Neuronal stem cell (in vitro differentiated cells): ENCODE measurements at regions not wholly inside any gene's neighbourhood (a gene's known extent, or its start where the extent isn't known, plus 50 kb on each side); places are given as distances from the start of the nearest gene placed in this dataset.

ENCODE experiments used
- DNase-seq: peaks from one replicate; pipeline ENCODE4 v3.0.0-alpha.2; 2013; ENCODE audit warnings: low spot score
- H2AFZ ChIP-seq: one replicate; pipeline ENCODE4 v1.6.1; 2013; ENCODE audit warnings: mild to moderate bottlenecking, low read length, inconsistent platforms
- H2AK5ac ChIP-seq: 2 replicates; pipeline ENCODE4 v1.6.1; 2013; ENCODE audit warnings: low read depth, mild to moderate bottlenecking, inconsistent platforms, low read length, moderate library complexity, mixed read lengths
- H2BK120ac ChIP-seq: 2 replicates; pipeline ENCODE4 v1.6.1; 2013; ENCODE audit warnings: low read depth, mild to moderate bottlenecking, inconsistent platforms, low read length, moderate library complexity, mixed read lengths
- H2BK12ac ChIP-seq: one replicate; pipeline ENCODE4 v1.6.1; 2013; ENCODE audit warnings: low read length, inconsistent platforms
- H2BK15ac ChIP-seq: 2 replicates; pipeline ENCODE4 v1.6.1; 2013; ENCODE audit warnings: mild to moderate bottlenecking, low read length, inconsistent platforms, mixed read lengths
- H2BK5ac ChIP-seq: one replicate; pipeline ENCODE4 v1.6.1; 2013; ENCODE audit warnings: inconsistent platforms, mild to moderate bottlenecking, low read length, moderate library complexity
- H3K14ac ChIP-seq: one replicate; pipeline ENCODE4 v1.6.1; 2013; ENCODE audit warnings: low read length, inconsistent platforms
- H3K18ac ChIP-seq: 2 replicates; pipeline ENCODE4 v1.6.1; 2013; ENCODE audit warnings: low read length, inconsistent platforms
- H3K23ac ChIP-seq: 2 replicates; pipeline ENCODE4 v1.6.1; 2013; ENCODE audit warnings: low read depth, mild to moderate bottlenecking, mixed read lengths, low read length, inconsistent platforms; ENCODE audit not compliant: poor library complexity
- H3K27ac ChIP-seq: replicated peaks from 3 replicates; pipeline ENCODE4 v1.5.1; 2013; ENCODE audit warnings: low read length, inconsistent platforms
- H3K27me3 ChIP-seq, 3 experiments: 2 replicates each; pipeline ENCODE4 v1.6.1; 2013; ENCODE audit warnings: low read length in 3 of 3, mild to moderate bottlenecking in 2 of 3, inconsistent platforms in 1 of 3, low read depth in 1 of 3, mixed read lengths in 1 of 3, moderate library complexity in 1 of 3; ENCODE audit not compliant: control insufficient read depth in 3 of 3, insufficient read depth in 3 of 3
- H3K36me3 ChIP-seq, 2 donors: replicated peaks in 1 of 2; 2 replicates each; pipeline ENCODE4 v1.6.1; 2013; ENCODE audit warnings: low read length in 2 of 2; ENCODE audit not compliant: control insufficient read depth in 2 of 2, insufficient read depth in 2 of 2
- H3K4ac ChIP-seq: 2 replicates; pipeline ENCODE4 v1.6.1; 2013; ENCODE audit warnings: inconsistent platforms, mild to moderate bottlenecking, low read length, moderate library complexity
- H3K4me1 ChIP-seq, 2 donors: 1 replicate in 1 of 2; 2 replicates in 1 of 2; pipeline ENCODE4 v1.6.1; 2013; ENCODE audit warnings: low read length in 2 of 2, low read depth in 1 of 2; ENCODE audit not compliant: control insufficient read depth in 2 of 2, insufficient read depth in 1 of 2
- H3K4me2 ChIP-seq: one replicate; pipeline ENCODE4 v1.6.1; 2013; ENCODE audit warnings: mild to moderate bottlenecking, low read length, inconsistent platforms; ENCODE audit not compliant: insufficient read depth, poor library complexity, severe bottlenecking
- H3K4me3 ChIP-seq, 2 donors: 2 replicates each; pipeline ENCODE4 v1.5.1; 2013; ENCODE audit warnings: low read length in 2 of 2, mild to moderate bottlenecking in 2 of 2, inconsistent platforms in 1 of 2, moderate library complexity in 1 of 2
- H3K79me1 ChIP-seq: one replicate; pipeline ENCODE4 v1.6.1; 2013; ENCODE audit warnings: low read depth, mild to moderate bottlenecking, inconsistent platforms, low read length, moderate library complexity
- H3K9ac ChIP-seq: one replicate; pipeline ENCODE4 v1.6.1; 2013; ENCODE audit warnings: mild to moderate bottlenecking, low read depth, low read length, inconsistent platforms; ENCODE audit not compliant: poor library complexity
- H3K9me3 ChIP-seq, 2 donors: replicated peaks in 1 of 2; 2 replicates each; pipeline versions ENCODE3 to v1.6.1; 2013; ENCODE audit warnings: low read length in 2 of 2, mild to moderate bottlenecking in 2 of 2, inconsistent platforms in 1 of 2, low read depth in 1 of 2, mixed read lengths in 1 of 2, moderate library complexity in 1 of 2; ENCODE audit not compliant: control insufficient read depth in 2 of 2, insufficient read depth in 1 of 2
- H4K8ac ChIP-seq: one replicate; pipeline ENCODE4 v1.6.1; 2013; ENCODE audit warnings: low read depth, mild to moderate bottlenecking, inconsistent platforms, low read length, moderate library complexity
- H4K91ac ChIP-seq: one replicate; pipeline ENCODE4 v1.6.1; 2013; ENCODE audit warnings: low read length, low read depth, mild to moderate bottlenecking, inconsistent platforms; ENCODE audit not compliant: poor library complexity
- WGBS, 2 donors: extraction: QIAGEN DNeasy Blood & Tissue Kit; methylation state at CpG; one replicate each; pipeline ENCODE4 v1.1.7; 2013; ENCODE audit warnings: missing lambda C conversion rate in 2 of 2, mixed read lengths in 1 of 2; ENCODE audit not compliant: insufficient read length in 2 of 2, insufficient replicate concordance in 1 of 2; ENCODE audit errors: extremely low coverage in 2 of 2; 5-methylcytosine and 5-hydroxymethylcytosine counted together

DNA sequence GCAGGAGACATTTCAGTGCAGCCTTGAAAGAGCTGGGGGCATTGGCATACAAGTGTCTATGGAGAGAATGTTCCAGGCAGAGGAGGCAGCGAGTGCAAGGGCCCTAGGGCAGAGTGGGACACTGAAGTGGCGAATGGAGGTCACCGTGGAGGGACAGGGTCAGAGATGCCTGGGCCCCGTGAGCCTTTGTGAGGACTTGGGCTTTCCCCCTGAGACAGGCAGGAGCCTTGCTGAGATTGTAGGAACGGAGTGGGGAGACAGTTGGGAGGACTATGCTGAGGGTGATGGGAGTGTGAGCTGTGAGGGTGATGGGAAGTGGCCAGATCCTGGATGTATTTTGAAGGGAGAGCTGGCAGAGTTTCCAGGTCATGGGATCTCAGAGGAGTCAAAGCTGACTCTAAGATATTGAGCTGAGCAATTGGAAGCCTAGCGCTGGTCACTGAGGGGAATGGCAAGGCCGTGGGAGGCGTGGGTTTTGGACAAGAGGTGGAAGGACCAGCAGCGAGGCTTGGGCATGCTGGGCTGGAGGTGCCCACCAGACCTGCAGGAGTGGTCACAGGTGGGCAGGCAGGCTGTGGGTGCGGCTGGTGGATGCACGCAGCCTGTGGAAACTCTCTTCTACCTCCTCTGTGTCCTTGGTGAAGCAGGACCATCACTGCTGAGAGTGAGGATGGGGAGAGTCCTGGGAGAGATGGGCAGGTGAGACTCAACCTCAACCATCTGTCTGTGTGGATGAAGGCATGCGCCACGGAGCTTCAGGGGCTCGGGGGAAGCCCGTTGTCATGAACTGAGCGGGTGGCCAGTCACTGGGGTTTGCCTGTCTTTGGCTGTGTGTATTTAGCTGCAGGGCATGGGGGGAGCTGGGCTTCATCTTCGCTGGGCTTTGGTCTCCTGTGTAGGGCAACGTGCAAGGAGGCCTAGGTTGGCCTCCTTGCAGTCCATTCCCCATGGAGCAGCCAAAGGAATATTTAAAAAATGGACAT is 241.2 kb upstream of the HS6ST1 start:
- H3K4ac ChIP-seq, result peak overlapping the region; percentile 10
- H3K27ac ChIP-seq, result no peak overlapping the region
- peak overlapping the region; percentile 22 for H3K9ac ChIP-seq
- no peak overlapping the region for H3K23ac ChIP-seq
- H3K36me3 ChIP-seq, result no peaks in the 10 kb centered on the region
- H3K9me3 ChIP-seq, result no peaks in the 10 kb centered on the region
- H2BK120ac ChIP-seq, result peak overlapping the region; percentile 52
- no peak overlapping the region for H2AFZ ChIP-seq
- peak overlapping the region; percentile 6 for H2AK5ac ChIP-seq
- no peak overlapping the region for H3K4me2 ChIP-seq
- no peak for DNase-seq
- H3K18ac ChIP-seq, result peak overlapping the region; percentile 81
- peak overlapping the region; percentile 49 for H2BK15ac ChIP-seq
- peaks cover 0 to 8% of the 10 kb centered on the region in 2 donors for H3K4me1 ChIP-seq
- peak overlapping the region; percentile 12 for H2BK12ac ChIP-seq
- no peaks in the 10 kb centered on the region for H3K27me3 ChIP-seq
- no CpG with 5 or more reads among the region's 18 CpGs for WGBS, 2 donors
- no peak overlapping the region for H4K91ac ChIP-seq
- H3K79me1 ChIP-seq, result no peaks in the 10 kb centered on the region
- H2BK5ac ChIP-seq, result no peak overlapping the region
- no peak overlapping the region for H3K4me3 ChIP-seq
- H4K8ac ChIP-seq, result no peak overlapping the region
- no peak overlapping the region for H3K14ac ChIP-seq

- Histone ChIP-seq H3K4me1 (peaks cover 4 to 5% of the 10 kb centered on the region in 2 donors), H3K4ac (no peak overlapping the region), H2BK15ac (no peak overlapping the region), H3K27me3 (no peaks in the 10 kb centered on the region), H3K4me3 (no peak overlapping the region), H2BK5ac (no peak overlapping the region), H3K4me2 (no peak overlapping the region), H2BK12ac (no peak overlapping the region), H3K23ac (no peak overlapping the region), H2AK5ac (no peak overlapping the region), H4K8ac (no peak overlapping the region), H3K14ac (no peak overlapping the region), H3K9me3 (no peaks in the 10 kb centered on the region), H3K9ac (no peak overlapping the region), H2BK120ac (no peak overlapping the region), H4K91ac (no peak overlapping the region), H3K79me1 (no peaks in the 10 kb centered on the region), H3K18ac (no peak overlapping the region), H3K27ac (no peak overlapping the region), H3K36me3 (no peaks in the 10 kb centered on the region), H2AFZ (no peak overlapping the region)
- no peak for DNase-seq
- no CpG with 5 or more reads among the region's 4 CpGs for WGBS, 2 donors
These were observed 242.1 kb upstream of the HS6ST1 start for GRCh38 chr2:128560718-128561117.

- H3K9me3 ChIP-seq, result no peaks in the 10 kb centered on the region
- H3K4ac ChIP-seq, result no peak overlapping the region
- H4K91ac ChIP-seq, result no peak overlapping the region
- no peak overlapping the region for H4K8ac ChIP-seq
- H3K14ac ChIP-seq, result no peak overlapping the region
- H3K9ac ChIP-seq, result no peak overlapping the region
- no peak overlapping the region for H2BK15ac ChIP-seq
- H2BK12ac ChIP-seq, result no peak overlapping the region
- no peak overlapping the region for H2BK120ac ChIP-seq
- peak overlapping the region; percentile 17 for H2AK5ac ChIP-seq
- H3K4me2 ChIP-seq, result no peak overlapping the region
- no peak overlapping the region for H3K4me3 ChIP-seq
- no CpG with 5 or more reads among the region's 7 CpGs for WGBS, 2 donors
- peak overlapping the region; percentile 72 for H3K18ac ChIP-seq
- peaks cover 0 to 5% of the 10 kb centered on the region in 2 donors for H3K4me1 ChIP-seq
- no peaks in the 10 kb centered on the region for H3K36me3 ChIP-seq
- no peak overlapping the region for H3K27ac ChIP-seq
- no peak overlapping the region for H2AFZ ChIP-seq
- H3K23ac ChIP-seq, result no peak overlapping the region
- H3K27me3 ChIP-seq, result no peaks in the 10 kb centered on the region
- no peak for DNase-seq
- H3K79me1 ChIP-seq, result no peaks in the 10 kb centered on the region
- H2BK5ac ChIP-seq, result peak overlapping the region; percentile 83
These were observed 244.0 kb upstream of the HS6ST1 start for GRCh38 chr2:128562471-128563347.

DNA sequence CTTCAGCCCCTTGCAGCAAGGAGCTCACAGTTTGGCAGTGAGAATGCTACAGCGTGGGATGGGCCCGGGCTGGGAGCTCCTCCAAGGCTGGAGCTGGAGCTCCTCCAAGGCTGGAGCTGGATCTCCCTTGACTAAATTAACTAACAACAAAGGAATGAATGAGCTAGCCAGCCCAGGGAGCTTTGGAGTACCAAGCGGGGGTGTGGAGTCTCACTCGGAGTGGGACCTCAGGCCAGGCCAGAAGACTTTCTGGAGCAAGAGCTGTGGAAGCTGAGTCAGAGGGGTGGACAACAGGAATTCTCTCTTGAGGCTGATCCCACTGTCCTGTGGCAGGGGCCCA is 244.7 kb upstream of the HS6ST1 start:
- no peak overlapping the region for H3K27ac ChIP-seq
- no peak overlapping the region for H2BK15ac ChIP-seq
- no peak for DNase-seq
- H3K4ac ChIP-seq, result no peak overlapping the region
- no peak overlapping the region for H3K14ac ChIP-seq
- H3K4me3 ChIP-seq, result no peak overlapping the region
- H4K8ac ChIP-seq, result no peak overlapping the region
- H3K18ac ChIP-seq, result peak overlapping the region; percentile 72
- no peak overlapping the region for H3K9ac ChIP-seq
- H3K36me3 ChIP-seq, result no peaks in the 10 kb centered on the region
- no peak overlapping the region for H2AK5ac ChIP-seq
- no peak overlapping the region for H4K91ac ChIP-seq
- no peaks in the 10 kb centered on the region for H3K27me3 ChIP-seq
- H3K79me1 ChIP-seq, result no peaks in the 10 kb centered on the region
- no CpG with 5 or more reads among the region's 4 CpGs for WGBS, 2 donors
- H3K4me2 ChIP-seq, result no peak overlapping the region
- H3K4me1 ChIP-seq, result peaks cover 0 to 5% of the 10 kb centered on the region in 2 donors
- no peak overlapping the region for H2AFZ ChIP-seq
- H2BK5ac ChIP-seq, result peak overlapping the region; percentile 83
- H3K9me3 ChIP-seq, result no peaks in the 10 kb centered on the region
- H3K23ac ChIP-seq, result no peak overlapping the region
- H2BK120ac ChIP-seq, result no peak overlapping the region
- H2BK12ac ChIP-seq, result no peak overlapping the region
